Effector CD8-positive, alpha-beta T cell (primary cell): ENCODE measurements at regions not wholly inside any gene's neighbourhood (a gene's known extent, or its start where the extent isn't known, plus 50 kb on each side); places are given as distances from the start of the nearest gene placed in this dataset.

Source experiments
- DNase-seq: peaks from one replicate; lab custom pipeline; 2025; lab: John Stamatoyannopoulos, UW

DNA sequence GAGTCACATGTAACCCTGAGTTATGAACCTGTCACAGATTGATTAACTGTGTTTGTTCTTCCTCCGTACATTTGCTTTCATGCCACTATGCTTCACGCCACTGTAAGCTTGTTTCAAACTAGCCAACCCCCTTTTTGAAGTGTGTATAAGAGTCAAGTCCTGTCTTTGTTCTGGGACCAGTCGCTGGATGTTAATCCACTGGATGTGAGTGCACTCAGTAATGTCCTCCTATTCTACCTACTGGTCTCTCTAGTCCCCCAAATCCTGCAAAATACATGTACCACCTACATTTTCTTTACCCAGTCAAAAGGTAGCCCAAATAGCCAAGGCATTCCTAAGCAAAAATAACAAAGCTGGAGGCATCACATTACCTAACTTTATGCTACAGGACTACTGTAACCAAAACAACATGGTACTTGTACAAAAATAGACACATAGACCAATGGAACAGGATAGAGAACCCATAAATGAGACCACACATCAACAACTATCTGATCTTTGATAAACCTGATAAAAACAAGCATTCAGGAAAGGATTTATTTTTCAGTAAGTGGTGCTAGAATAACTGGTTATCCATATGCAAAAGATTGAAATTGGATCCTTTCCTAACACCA lies 1139.1 kb upstream of the SEMA6A start:
- DNase-seq, result no peak

DNA sequence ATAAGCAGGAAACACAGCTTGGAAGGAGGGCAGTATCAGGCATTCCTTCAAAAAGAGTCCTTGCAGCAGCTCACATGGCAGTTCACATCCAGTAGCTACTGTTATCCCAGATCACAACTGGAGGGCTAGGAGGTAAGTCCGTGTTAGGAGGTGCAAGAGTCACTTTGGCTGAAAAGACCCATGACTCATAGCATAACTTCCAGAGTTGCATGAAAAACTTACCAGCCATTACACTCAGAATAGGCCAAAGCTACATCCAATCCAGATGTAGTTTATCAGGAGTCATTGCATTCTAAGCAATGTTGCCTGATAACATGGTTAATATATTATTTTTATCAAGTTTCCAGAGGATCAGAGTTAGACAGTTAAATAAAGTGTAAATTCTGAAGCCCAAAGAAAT lies 1126.4 kb upstream of the SEMA6A start:
- DNase-seq, result no peak

- no peak for DNase-seq
These were observed 1118.0 kb upstream of the SEMA6A start for GRCh38 chr5:117692606-117693005.

DNA sequence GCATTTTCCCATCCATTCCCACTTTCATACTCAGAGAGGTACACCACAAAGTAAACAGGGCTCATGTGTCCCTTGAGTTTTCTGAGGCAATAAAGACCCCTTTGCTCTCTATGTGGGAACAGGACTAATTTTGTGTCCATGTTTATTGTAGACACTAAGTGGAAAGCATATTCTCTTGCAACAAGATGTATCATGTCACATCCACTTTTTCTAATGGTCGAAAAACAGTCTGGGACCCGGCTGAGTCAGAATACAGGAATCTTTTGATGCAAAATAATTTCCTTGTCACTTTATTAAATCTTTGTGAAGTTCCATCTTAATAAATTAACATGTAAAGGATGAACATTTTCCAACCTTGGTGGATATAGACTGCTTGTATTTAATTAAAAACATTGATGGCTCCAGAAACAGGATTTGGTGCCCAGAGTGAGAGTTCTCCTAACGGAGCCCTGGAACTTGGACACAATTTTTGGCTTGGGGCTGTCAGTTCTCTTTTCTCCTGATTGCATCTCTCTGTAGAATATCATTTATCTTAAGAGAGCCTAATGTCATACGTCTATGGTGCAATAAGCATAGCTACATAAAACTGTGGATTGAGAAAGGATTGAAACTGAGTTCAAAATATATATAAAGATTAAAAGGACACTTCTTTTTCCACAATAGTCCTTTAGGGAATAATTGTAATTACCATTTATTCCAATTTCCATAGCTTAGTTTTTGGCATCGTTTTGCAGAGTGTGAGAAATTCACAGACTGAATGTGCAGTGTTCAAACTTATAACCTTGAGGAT lies 1116.7 kb upstream of the SEMA6A start:
- DNase-seq, result no peak

- DNase-seq, result no peak
These were observed 1116.0 kb upstream of the SEMA6A start for GRCh38 chr5:117690612-117691011.

- DNase-seq, result no peak
These were observed 1112.3 kb upstream of the SEMA6A start for GRCh38 chr5:117686926-117687325.

DNA sequence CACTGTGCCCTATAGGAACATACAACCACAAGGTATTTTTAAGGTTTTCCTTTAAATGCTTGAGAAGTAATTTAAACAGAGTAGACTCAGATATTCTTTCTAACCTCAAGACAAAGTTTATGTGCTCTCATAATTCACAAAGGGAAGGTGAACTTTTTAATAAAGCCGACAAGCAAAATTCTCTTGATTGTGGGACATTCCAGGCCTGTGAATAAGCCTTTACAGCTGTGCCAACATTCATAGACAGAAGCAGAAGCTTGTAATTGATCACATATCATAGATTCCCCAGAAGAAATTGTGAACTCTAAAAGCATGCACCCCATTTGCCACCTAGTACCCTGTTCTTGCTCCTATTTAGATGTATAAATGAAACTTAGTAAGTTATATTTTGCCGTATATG lies 1107.8 kb upstream of the SEMA6A start:
- DNase-seq, result no peak

- no peak for DNase-seq
These were observed 1107.0 kb upstream of the SEMA6A start for GRCh38 chr5:117681431-117682254.

DNA sequence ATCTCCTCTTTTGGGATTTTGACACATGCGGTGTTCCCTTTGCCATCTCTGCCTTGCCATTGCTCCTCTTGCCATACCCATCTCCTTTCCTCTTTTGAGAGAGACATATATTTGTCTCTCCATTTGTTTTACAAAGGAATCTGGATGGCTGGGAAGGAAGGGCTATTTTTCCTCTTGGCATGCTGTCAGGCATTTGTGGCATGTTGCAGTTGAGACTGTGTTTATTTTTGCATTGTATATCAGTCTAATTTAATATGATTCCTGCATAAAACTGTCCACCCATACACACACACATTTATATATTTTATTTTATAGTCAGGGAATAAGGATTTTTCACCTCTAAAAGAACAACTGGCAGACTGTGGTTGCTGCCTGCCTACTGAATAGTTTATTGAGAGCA lies 1105.8 kb upstream of the SEMA6A start:
- DNase-seq, result no peak

DNA sequence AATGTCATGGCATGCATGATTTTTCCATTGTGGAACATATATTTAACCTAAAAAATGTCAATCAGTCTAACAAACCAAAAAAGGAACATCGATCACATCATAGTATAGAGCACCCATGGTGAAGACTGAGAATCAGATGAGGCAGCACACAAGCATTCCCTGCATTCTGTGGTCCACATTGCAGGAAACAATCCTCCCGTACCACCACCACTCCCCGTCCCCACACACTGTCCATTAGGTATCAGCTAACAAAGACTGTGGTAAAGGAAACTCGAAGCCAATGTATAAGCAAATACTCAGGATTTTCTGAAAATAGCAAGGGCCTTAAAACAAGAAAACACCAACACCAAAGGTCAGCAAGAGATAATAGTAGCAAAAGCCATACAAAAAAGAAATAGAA lies 1104.4 kb upstream of the SEMA6A start:
- DNase-seq, result no peak

DNA sequence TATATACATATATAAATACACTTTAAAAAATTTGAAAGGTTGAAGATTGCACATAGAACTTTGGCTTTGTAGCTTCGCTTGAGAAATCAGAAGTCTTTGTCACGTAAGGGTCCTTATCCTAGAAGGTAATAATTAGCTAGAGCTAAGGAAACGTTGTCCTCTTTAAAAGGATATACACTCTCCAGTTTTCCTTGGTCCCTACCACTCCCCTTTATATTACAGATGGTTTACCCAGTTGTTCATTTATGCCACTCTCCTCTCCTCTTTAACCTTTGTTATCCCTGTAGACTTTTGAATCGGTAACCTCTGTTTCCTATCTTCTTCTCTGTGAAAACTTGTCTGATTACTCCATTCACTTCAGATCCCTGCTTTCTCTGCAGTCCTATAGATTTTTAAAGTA lies 1101.0 kb upstream of the SEMA6A start:
- no peak for DNase-seq

DNA sequence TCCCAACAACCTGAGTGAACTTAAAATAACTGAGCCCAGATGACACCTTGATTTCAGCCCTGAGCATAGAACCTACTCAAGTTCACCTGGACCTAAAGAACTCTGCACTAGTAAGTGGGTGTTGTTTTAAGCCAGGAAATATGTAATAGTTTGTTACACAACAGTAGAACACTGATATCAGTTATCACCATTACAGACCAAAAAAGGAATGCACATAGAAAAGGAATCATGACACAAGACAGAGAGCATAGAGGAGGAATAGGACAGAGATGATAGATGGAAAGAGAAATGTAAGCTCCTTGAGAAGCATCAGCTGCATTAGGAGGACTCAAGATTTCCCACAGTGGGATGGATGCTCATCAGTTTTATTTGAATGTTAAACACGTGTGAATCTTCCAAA lies 1096.9 kb upstream of the SEMA6A start:
- no peak for DNase-seq

DNA sequence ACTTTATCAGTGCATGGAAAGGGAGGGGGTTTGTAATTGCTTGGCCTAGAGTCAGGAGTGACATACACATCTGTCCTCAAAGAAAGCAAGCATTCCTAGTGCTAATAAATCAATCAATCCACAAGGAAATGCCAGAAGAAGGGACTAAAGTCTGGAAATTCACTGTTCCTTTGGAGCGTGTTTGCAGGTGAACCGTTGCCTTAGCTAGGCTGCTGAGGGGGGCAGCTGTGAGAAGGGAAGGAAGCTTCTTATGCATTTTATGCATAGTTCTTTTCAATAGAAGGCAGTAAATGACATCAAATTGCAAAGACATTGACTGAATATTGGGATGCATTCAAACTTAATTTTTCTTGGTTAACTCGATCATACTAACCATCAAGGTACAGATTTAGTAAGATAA lies 1092.5 kb upstream of the SEMA6A start:
- DNase-seq, result no peak

DNA sequence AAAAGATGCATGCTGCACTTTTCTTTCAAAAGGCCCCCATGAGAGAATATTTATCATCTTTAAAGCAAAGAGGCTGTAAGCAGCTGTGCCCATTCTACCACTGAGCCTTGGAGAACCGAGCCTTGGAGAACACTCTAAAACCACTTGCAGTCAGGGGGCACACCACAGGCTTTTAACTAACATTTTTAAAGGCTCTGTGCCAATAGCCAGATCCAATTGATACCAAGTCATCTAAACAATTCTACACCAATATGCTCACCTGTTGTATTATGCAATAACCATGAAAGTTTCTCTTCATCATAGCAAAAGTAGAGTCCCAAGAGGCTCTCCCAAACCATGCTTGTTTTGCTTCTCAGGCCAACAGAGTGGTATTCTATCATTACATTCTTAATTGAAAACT lies 1090.5 kb upstream of the SEMA6A start:
- no peak for DNase-seq

- DNase-seq, result no peak
These were observed 1087.7 kb upstream of the SEMA6A start for GRCh38 chr5:117662361-117662760.

DNA sequence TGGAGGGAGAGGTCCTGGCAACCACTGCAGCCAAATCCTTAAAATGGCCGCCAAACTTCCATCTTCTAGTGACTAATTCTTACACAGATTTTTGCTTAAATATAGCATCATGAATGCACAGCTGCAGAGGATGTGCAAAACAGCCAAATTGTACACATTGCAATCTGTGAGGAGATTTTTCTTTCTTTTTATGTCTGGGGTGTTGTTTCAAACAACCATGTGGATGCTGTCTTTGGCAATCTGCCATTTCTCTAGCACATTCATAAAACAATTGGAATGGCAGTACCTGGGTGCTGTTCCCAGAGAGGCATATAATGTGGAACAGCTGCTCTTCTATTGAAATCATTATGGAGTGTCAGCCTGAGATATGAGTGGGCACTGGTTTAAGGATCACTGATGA lies 1082.9 kb upstream of the SEMA6A start:
- DNase-seq, result no peak

DNA sequence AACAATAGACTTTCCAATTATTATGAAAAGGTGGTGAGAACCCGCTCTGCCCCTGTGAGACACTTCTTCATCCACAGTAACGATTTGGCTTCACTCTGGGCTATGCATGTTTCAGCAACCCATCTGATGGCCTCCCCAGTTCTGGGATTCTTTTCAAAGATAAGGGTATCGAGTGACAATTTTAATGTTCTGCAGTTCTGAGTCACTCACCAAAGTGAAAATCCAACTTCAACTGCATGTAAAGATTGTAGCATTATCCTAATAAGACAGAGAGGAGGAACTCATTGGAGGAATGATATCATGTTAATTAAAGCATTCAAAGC lies 1078.3 kb upstream of the SEMA6A start:
- DNase-seq, result no peak

DNA sequence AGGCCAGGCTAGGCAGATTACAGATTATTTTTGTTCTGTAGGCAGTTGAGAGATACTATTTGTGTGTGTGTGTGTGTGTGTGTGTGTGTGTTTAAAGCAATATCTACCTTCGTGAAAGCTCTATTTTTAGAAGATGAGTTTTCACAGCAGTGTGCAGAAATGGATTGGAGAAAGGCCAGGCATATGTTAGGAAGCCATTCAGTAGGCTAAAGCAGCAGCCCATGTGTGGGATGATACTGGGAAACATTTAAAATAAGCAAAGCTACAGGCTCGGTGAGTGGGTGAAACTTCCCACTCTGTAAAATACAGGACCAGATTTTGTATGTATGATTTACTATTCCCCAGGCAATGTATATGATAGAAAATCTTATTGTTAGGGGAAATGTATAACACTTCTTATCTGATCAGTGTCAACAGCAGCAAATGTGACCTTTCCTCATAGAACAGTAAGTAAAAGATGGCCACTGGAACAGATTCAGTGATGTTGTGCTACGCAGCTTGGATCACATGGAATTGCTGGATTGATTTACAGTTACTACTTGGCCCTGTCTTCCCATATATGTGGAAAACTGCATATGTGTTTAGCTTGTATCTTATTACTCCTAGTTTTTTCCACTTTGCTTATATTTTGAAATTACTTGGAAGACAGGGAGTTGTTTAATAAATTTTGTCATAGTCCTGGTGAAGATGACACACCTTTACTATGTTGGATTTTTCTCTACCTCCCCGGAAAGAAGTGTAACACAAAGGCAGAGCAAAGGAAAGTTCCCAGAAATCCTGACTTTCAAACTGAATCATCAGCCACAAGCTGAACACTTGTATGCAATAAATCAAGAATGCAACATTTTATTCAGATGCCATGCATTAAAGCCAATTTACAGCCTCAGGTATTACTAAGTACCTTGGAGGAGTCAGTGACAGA lies 1077.7 kb upstream of the SEMA6A start:
- no peak for DNase-seq

GRCh38 chr5:117649821-117650220 lies 1075.2 kb upstream of the SEMA6A start:
- no peak for DNase-seq

- DNase-seq, result no peak
These were observed 1070.8 kb upstream of the SEMA6A start for GRCh38 chr5:117645400-117645799.

DNA sequence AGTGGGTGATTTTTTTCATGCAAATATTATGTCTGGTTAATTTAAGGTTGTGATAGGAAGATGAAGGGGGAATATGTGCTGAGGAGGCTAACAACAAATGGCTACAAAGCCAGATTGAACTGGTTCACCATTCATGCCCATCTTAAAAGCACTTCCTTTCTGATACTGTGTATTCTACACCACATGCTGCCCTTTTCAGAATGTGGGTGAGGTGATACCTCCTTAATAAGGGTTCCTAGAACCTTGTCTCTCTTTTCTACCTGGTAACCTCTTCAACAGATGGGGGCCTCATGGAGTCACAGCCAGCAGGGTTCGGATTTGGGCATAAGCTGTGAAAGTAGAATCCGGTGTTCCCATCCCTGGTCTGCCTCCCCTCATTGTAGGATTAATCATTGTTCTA lies 1064.0 kb upstream of the SEMA6A start:
- no peak for DNase-seq

GRCh38 chr5:117633093-117633492 lies 1058.5 kb upstream of the SEMA6A start:
- no peak for DNase-seq
